HG03097 (cell line): ENCODE measurements at regions not wholly inside any gene's neighbourhood (a gene's known extent, or its start where the extent isn't known, plus 50 kb on each side); places are given as distances from the start of the nearest gene placed in this dataset.
"Not testable (repeated sequence)": the region's sequence is repeated elsewhere in the genome, so short reads cannot be mapped to it uniquely, and the experiment has no call there.

ENCODE experiments used
- ATAC-seq: cut with Tn5 transposase; IDR thresholded peaks from one replicate; pipeline ENCODE4 v1.9.1; 2021; ENCODE audit not compliant: unreplicated experiment, low FRiP score

GRCh38 chr4:160523231-160523630, 1420.4 kb downstream of the RAPGEF2 start:
- no peak for ATAC-seq

DNA sequence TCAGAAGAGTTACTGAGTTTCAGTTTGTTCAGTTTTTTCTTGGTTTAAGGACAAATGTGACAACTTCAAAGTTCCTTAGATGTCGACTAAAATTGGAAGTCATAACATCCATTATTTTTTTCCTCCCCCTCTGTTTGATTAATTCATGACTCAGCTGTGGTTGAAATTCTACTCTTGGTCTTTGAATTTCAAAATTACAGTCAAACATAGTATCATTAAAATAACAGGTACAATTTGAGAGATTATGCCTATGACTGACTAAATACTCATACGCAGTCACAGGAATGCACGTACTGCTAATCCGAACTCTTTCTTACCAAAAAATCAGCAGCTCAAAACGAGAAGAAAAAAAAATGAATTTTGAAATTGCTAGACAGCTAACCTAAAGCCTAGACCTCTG, 1434.8 kb downstream of the RAPGEF2 start:
- no peak for ATAC-seq

DNA sequence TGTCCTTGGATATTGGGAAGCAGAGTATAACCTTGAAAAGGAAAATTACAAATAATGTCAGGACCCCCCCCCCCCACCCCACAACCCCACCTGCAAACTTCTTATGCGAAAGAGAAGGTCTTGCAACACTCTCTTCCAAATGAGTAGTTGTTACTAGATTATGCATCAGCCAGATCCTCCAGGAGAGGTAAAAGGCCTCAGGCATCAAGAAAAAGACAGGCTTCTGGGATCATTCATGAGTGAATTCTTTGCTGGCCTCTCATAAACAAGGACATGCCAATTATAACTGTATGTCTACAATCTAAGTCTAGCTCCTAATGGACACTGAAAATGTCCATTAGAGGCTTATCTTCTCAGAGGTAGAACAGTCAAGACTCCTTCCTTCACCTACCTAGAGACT, 1443.3 kb downstream of the RAPGEF2 start:
- no peak for ATAC-seq

GRCh38 chr4:160549951-160550519, 1447.2 kb downstream of the RAPGEF2 start:
- ATAC-seq = not testable (repeated sequence)

DNA sequence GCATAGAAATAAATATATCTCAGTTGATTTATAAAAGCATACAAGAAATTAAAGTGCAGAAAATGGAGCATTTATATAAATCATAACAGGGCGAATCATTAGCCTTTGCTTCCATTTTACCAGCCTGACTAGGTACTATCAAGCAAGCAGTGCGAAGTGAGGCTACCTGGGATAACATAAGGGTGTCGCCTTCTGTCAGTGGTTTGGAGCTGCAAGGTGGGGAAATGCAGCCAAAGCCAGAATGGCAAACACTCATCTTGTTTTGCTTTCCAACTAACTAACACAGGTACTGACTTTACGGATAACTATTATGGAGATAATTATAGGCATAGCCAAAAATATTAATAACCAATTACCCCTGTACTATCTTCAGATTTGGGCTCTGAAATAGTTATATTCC, 1459.8 kb downstream of the RAPGEF2 start:
- ATAC-seq = no peak

DNA sequence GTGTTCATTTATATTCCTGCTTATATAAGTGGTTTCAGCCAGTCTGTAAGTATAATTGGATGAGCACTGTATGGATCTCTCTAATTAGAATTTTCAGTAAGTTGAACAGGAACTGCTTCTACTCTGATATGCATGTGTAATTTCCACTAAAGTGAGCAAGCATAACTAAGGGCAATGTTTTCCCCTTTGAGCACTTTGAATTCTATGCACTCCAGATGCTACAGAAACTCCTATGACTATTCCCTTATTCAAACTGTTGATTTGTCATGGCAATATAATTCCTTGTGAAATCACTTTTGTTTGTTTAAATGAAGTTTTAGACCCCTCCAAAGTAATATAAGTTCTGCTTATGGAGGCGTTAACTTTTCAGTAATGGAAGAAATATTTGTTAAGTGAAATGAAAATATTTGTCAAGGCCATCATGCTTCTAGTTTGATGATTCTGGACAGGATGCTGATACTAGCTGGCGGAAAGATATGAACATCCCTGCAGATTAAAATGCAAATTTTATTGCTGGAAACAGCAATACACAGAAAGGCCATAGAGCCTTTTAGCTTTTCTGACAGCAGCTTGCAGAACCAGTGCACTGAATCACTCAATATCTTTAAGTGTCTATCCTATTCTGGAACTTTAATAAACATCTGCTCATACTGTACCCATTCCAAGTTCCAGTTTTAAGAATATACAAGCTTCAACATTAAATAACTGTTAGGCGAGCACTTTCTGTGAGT, 1460.8 kb downstream of the RAPGEF2 start:
- ATAC-seq = no peak

- ATAC-seq = no peak
Measured at GRCh38 chr4:160567634-160568033, 1464.8 kb downstream of the RAPGEF2 start.

GRCh38 chr4:160570271-160570670, 1467.4 kb downstream of the RAPGEF2 start:
- no peak for ATAC-seq

DNA sequence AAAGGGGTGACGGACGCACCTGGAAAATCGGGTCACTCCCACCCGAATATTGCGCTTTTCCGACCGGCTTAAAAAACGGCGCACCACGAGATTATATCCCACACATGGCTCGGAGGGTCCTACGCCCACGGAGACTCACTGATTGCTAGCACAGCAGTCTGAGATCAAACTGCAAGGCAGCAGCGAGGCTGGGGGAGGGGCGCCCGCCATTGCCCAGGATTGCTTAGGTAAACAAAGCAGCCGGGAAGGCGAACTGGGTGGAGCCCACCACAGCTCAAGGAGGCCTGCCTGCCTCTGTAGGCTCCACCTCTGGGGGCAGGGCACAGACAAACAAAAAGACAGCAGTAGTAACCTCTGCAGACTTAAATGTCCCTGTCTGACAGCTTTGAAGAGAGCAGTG, 1471.4 kb downstream of the RAPGEF2 start:
- not testable (repeated sequence) for ATAC-seq

DNA sequence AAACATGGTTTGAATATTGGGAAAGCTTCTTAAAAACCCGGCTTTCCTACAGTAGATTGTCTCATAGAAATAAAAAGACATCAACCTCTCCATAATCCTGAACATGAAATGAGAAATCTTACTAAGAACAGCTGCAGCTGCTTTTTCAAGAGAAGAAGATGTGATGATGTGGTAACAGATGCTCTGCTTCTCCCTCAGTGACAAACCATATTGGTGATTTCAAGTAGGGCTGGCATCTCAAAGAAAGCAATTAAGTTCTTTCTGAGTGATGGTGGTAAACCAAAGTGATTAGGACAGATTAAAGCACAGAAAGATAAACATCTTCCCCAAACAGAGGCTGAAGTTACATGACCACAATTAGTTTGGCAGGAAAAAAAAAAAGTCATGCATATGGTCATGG, 1477.7 kb downstream of the RAPGEF2 start:
- no peak for ATAC-seq

GRCh38 chr4:160592258-160592657, 1489.4 kb downstream of the RAPGEF2 start:
- no peak for ATAC-seq

GRCh38 chr4:160595646-160596045, 1492.8 kb downstream of the RAPGEF2 start:
- no peak for ATAC-seq

DNA sequence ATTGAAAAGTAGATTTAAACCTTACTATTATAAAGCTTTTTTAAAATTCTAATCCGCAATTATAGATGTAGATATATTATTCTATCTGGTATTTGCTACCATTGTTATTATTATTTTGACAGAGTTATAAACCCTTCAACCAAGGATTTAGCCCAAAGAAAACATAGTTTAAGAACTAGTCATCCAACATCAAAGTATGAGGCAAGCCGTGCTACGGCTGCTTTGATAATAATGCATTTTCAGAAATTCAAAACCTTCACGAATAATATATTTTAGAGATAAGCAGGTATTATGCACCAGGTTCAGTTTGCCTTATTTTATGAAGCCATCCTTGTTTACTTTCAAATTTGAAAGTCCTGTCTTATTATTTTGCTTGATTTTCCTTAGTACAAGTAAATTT, 1501.7 kb downstream of the RAPGEF2 start:
- ATAC-seq = no peak

GRCh38 chr4:160611181-160611580, 1508.3 kb downstream of the RAPGEF2 start:
- no peak for ATAC-seq

- no peak for ATAC-seq
Measured at GRCh38 chr4:160631044-160631443, 1528.2 kb downstream of the RAPGEF2 start.

- ATAC-seq = no peak
Measured at GRCh38 chr4:160652790-160653189, 1511.0 kb downstream of the FSTL5 start.

DNA sequence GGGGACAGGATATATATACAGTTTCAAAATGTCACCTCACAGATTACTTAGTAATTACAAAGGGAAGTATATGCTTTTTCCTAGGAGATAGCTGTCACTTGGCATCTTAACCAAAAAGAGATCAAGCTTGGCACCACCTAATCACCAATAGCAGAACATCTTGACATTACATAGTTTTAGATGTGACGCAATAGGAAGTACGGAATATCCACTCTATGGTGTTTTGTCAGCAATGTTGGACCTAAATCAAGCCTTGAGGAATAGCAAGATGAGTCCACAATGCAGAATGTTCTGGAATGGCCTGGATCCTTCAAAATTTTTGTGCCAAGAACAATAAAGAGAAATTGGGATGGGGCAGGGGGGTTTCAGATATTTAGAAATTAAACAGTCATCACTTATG, 1488.2 kb downstream of the FSTL5 start:
- no peak for ATAC-seq

- no peak for ATAC-seq
Measured at GRCh38 chr4:160685729-160686128, 1478.1 kb downstream of the FSTL5 start.

- ATAC-seq = no peak
Measured at GRCh38 chr4:160701671-160702070, 1462.1 kb downstream of the FSTL5 start.

- ATAC-seq = no peak
Measured at GRCh38 chr4:160709026-160709425, 1454.8 kb downstream of the FSTL5 start.

- no peak for ATAC-seq
Measured at GRCh38 chr4:160709546-160709945, 1454.3 kb downstream of the FSTL5 start.

- ATAC-seq = no peak
Measured at GRCh38 chr4:160716551-160716950, 1447.2 kb downstream of the FSTL5 start.
